GM03348 (cell line): ENCODE measurements at regions not wholly inside any gene's neighbourhood (a gene's known extent, or its start where the extent isn't known, plus 50 kb on each side); places are given as distances from the start of the nearest gene placed in this dataset.
"Not testable (repeated sequence)": the region's sequence is repeated elsewhere in the genome, so short reads cannot be mapped to it uniquely, and the experiment has no call there.

ENCODE experiments used
- DNase-seq: peaks from one replicate; pipeline ENCODE4 v3.0.0; 2012; ENCODE audit warnings: low spot score

DNA sequence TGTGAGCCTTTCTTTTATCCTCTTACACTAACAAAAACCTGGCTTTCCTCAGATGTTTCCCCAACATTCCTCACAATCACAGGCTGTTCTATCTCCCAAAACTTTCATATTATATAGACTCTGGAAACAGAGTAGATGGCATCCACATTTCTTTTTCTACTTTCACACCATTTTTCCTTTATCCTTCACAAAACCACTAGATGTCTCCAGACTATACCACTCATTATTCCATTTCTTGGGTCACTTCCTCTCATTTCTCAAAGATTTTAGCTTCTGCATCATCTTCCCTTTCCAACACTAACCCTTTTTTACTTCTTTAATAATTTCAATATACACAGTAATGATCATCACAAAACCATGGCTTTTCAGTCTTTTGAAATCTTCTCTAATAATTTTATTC, 286.0 kb upstream of the DEPDC1 start:
- no peak for DNase-seq

DNA sequence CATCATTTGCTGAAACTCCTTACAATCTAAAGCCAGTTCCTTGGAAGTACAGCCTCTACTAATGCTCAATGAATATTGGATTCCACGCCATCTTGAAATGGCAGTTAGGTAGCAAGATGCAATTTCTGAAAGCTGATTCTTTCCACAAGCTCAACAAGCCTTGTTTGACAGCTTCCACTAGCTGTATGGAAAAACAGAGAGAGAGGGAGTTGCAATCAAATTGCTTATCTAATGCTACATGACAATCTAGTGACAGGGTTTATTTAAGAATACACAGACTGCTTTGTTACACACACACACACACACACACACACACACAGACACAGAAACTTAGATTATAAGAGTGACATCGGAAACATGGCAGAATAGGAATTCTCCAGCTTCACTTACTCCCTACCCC, 288.4 kb upstream of the DEPDC1 start:
- DNase-seq = no peak

GRCh38 chr1:68788762-68789161, 291.9 kb upstream of the DEPDC1 start:
- no peak for DNase-seq

- no peak for DNase-seq
Measured at GRCh38 chr1:68791800-68792199, 294.9 kb upstream of the DEPDC1 start.

GRCh38 chr1:68795956-68796355, 299.1 kb upstream of the DEPDC1 start:
- DNase-seq = no peak

- no peak for DNase-seq
Measured at GRCh38 chr1:68796888-68797287, 300.0 kb upstream of the DEPDC1 start.

DNA sequence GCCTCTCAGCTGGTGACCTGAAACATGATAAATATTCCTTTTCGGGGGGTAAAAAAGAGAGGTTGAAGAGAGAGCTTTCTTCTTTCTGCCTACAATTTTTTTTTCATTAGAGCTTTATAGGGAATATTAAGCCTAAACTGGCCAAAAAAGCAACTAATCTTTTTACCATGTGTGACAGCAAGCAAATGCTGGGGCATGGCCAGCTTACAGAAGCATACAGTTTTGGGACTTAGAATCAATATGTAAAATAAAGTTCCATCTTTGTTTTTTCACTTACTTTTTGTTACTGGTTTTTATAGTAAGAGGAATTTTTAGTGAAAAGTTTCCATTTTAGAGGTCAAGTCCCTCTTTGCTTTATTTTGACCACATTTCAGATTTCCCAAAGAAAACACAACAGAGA, 301.2 kb upstream of the DEPDC1 start:
- DNase-seq = no peak

GRCh38 chr1:68799096-68799495, 302.2 kb upstream of the DEPDC1 start:
- no peak for DNase-seq

DNA sequence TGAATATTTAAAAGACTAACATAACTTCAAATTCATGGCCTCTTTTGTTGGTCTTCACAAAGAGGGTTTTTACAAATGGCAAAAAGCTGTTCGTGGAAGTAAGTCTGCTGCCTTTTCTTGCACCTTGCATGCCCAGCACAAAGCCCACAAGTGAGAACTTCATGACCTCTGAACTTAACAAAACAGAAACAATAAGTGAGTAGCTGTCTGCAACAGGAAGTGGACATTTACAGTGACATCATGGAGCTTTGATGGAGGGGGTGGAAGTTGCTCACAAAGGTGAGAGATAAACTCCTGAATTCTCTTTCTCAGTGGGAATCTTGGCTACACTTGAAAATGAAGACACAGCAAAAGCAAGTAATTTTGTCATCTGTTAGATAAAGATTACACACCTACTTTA, 303.3 kb upstream of the DEPDC1 start:
- DNase-seq = no peak

- DNase-seq = no peak
Measured at GRCh38 chr1:68801440-68801839, 304.6 kb upstream of the DEPDC1 start.

DNA sequence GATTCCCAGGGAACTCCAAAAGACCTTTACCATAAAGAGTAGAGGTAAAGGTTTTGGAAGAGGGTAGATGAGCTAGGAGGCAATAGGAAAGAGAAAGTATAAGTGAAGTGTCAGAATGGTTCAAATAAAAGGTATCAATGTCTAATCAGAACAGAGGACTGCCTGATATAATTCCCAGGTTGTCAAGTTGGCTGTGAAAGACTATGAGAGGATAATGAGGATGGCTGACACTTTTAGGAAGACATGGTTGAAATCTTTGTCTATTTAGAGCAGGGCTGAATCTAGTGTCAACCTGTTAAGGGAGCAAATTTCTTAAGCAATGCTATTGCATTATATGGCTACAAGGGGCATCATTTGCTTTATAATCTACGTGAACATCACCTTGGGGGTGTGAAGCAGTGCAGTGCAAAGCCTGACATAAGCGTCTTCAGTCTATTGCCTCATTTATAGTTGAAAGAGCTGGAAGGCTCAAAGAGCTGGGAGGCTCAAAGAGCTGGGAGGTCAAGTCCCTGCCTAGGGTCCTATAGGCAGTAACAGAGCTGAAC, 308.3 kb upstream of the DEPDC1 start:
- no peak for DNase-seq

DNA sequence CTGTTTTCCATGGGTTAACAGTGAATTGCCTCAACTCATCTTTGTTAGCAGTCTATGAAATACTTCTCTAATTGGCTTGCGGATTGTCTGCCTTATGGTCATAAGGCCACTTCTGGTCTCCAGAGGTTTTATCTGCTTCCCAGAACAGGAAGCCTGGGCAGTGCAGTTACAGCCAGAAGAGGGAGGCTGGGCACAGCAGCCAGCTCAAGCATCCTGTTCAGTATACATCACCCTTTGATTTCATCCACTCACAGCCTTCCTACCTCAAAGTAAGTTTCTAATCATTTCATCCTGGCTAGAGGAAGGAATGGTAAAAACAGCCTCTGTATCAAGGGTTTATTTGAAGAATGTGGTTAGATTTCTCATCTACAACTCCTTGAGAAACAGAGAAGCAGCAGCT, 311.5 kb upstream of the DEPDC1 start:
- no peak for DNase-seq

DNA sequence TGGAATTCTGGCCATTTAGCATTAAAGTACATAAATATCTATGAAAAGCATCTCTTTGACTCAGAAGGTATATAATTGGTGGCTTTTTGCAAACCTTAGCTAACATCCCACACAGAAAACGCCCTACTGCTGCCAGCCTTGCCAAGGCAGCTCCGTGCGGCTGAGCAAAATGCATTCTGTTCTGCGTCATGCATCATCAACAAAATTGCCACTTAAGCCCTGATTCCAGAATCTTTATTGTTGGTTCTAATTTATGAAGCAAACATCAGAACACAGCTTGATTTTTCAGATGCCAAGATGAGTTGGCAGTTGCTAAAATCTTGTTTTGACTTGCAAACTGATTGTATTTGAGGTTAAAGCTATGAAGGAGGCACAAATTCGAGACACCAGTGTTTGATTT, 314.9 kb upstream of the DEPDC1 start:
- no peak for DNase-seq

DNA sequence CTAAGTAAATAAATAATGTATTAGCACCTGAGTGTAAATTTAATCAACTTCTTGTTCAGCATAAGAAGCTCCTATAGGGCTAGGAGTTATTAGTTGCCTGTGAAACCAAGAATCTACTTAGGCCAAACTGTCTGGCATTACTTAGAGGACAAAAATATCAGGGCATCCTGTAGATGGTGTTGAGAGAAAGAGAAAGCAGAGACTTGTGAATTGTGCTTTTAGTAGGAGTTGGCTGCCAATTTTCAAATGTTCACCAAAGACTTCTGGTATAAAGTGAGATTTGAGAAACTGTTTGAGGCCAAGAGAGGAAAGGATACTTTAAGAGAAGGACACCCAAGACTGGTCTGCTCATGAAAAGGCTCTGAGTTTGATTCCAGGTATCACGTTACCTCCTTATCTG, 315.5 kb upstream of the DEPDC1 start:
- DNase-seq = no peak

GRCh38 chr1:68814067-68814466, 317.2 kb upstream of the DEPDC1 start:
- no peak for DNase-seq

DNA sequence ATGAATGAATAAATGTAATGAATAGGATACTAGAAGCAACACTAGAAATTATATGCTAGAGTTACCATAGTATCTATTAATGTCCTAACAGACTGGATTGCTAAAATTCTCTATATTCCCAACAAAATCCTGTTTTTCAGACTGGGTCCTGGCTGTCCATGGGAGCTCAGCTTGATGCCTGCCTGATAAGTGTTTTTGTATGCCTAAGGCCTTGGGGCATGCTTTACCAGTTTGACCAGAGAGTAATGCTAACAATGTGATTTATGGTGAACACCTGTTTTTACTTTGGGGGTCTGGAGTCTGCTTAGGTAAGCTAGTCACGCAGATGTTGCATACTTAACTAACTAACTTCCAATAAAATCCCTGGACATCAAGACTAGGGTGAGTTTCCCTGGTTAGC, 318.8 kb upstream of the DEPDC1 start:
- no peak for DNase-seq

GRCh38 chr1:68817505-68818210, 320.8 kb upstream of the DEPDC1 start:
- not testable (repeated sequence) for DNase-seq

GRCh38 chr1:68819190-68819829, 322.4 kb upstream of the DEPDC1 start:
- DNase-seq = peak; percentile 7

DNA sequence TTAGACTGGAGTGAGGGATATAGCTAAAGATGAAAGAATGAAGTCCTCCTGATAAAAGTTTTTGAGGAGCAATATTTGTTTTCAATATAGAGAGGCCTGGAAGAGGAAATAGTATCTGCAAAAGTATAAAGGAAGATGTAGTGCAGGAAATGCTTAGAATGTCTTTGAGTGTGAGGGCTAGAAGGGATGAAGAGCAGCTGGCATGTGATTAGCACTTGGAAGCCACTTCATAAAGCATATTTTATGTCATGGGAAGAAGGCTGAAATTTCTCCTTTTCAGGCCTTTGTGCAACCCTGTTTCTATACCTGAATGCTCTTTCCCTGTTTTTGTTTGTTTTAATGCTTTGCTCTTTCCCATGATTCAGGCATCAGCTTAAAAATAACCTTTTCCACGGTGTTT, 323.3 kb upstream of the DEPDC1 start:
- DNase-seq = no peak

GRCh38 chr1:68826836-68827235, 330.0 kb upstream of the DEPDC1 start:
- no peak for DNase-seq

- no peak for DNase-seq
Measured at GRCh38 chr1:68827261-68827660, 330.4 kb upstream of the DEPDC1 start.

DNA sequence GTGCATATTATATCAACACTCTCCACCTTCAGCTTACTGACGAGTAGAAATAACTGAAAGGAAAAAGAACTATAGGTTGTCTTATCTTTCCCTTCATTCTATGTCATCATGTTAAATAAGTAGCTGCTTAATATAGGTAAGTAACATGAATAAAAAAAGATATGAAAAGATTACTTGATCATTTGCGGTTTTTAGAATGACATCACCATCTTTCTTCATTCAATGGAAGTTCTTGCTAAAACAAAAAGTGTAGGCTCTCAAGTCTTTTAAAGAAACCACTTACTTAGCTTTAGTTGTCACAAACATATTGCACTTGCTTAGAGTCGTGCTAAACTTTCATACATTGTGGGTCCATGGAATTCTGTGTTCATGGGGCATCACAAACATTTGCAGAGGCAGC, 331.1 kb upstream of the DEPDC1 start:
- no peak for DNase-seq

- no peak for DNase-seq
Measured at GRCh38 chr1:68831281-68831680, 334.4 kb upstream of the DEPDC1 start.

DNA sequence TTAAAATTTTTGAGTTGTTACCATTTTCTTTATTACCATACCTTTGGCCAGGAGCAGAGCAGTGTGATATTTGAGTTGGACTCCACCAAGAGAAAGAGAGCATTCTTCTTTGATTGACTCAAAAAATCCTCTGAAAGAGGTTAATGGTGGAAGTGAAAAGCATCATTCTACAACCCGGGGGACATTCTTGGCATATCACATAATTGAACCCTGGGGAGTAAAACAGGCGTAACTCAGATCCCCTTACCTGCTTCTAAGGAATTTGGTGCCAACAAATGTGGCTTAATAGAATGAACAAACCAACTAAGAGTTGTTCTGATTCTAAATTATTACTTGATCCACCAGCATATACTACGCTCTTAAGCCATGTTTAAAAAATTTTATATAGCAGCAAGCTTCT, 351.1 kb upstream of the DEPDC1 start:
- no peak for DNase-seq
